ENCODE measurements at regions not wholly inside any gene's neighbourhood (a gene's known extent, or its start where the extent isn't known, plus 50 kb on each side); places are given as distances from the start of the nearest gene placed in this dataset.

DNA sequence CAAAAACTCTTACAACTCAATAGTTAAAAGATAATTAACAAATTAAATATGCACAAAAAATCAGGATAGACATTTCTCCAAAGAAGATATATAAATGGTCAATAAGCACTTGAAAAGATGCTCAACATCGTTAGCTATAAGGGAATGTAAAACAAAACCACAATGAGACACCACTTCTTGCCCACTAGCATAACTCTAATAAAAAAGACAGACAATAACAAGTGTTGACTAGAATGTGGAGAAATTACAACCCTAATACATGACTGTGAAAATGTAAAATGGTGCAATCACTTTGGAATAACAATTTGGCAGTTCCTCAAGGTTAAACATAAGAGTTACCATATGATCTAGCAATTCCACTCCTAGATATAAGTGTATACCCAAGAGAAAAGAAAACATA is 74.3 kb upstream of the PCGF5 start:
- intact Hi-C loops (cut with DNase I) = no loop called here
- TF ChIP-seq POLR2A (IDR thresholded peaks at IDR 0.05) (no peak), POLR2AphosphoS5 (IDR thresholded peaks at IDR 0.05) (no peak), EP300 (IDR thresholded peaks at IDR 0.05) (no peak)
- TF ChIP-seq, protein P1, sequence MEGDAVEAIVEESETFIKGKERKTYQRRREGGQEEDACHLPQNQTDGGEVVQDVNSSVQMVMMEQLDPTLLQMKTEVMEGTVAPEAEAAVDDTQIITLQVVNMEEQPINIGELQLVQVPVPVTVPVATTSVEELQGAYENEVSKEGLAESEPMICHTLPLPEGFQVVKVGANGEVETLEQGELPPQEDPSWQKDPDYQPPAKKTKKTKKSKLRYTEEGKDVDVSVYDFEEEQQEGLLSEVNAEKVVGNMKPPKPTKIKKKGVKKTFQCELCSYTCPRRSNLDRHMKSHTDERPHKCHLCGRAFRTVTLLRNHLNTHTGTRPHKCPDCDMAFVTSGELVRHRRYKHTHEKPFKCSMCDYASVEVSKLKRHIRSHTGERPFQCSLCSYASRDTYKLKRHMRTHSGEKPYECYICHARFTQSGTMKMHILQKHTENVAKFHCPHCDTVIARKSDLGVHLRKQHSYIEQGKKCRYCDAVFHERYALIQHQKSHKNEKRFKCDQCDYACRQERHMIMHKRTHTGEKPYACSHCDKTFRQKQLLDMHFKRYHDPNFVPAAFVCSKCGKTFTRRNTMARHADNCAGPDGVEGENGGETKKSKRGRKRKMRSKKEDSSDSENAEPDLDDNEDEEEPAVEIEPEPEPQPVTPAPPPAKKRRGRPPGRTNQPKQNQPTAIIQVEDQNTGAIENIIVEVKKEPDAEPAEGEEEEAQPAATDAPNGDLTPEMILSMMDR (IDR thresholded peaks at IDR 0.05) = no peak
- no peaks in the 10 kb centered on the region for H3K36me3 ChIP-seq

DNA sequence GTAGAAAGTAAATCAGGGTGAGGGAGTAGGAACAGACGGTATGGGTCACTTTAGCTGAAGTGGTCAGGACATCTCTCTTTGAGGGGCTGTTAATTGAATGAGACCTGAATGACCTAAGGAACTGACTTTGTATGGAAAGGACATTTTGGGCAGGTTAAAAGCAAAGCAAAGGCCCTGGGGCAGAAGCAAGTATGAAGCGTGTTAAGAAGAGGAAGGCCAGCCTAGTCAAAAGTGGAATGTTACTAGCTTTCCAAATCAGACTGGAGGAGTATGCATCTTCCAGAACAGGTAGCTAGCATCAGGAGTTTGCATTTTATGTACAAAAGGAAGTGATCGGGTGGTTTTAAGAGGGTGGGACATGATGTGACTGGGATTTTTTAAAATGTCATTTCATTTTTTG is 70.9 kb upstream of the PCGF5 start:
- TF ChIP-seq POLR2A (IDR thresholded peaks at IDR 0.05) (no peak), POLR2AphosphoS5 (IDR thresholded peaks at IDR 0.05) (no peak), EP300 (IDR thresholded peaks at IDR 0.05) (no peak)
- TF ChIP-seq, protein P1 (IDR thresholded peaks at IDR 0.05) = no peak
- Histone ChIP-seq H3K4me3 (no peak overlapping the region), H3K27ac (no peak overlapping the region), H3K9me3 (no peaks in the 10 kb centered on the region), H3K4me1 (no peaks in the 10 kb centered on the region), H3K27me3 (no peaks in the 10 kb centered on the region), H3K36me3 (no peaks in the 10 kb centered on the region)
- WGBS, 2 donors = 92 to 93% methylated on average over 3 of the region's 3 CpGs
- DNase-seq = no peak
- intact Hi-C loops (cut with DNase I) = no loop called here

More for the DNA sequence above, 74.3 kb upstream of the PCGF5 start:
- no peak for DNase-seq
- Histone ChIP-seq H3K4me1 (no peaks in the 10 kb centered on the region), H3K9me3 (no peaks in the 10 kb centered on the region), H3K27ac (no peak overlapping the region), H3K4me3 (no peak overlapping the region), H3K27me3 (no peaks in the 10 kb centered on the region)
- 77 to 88% methylated on average over 1 of the region's 1 CpG for WGBS, 2 donors

DNA sequence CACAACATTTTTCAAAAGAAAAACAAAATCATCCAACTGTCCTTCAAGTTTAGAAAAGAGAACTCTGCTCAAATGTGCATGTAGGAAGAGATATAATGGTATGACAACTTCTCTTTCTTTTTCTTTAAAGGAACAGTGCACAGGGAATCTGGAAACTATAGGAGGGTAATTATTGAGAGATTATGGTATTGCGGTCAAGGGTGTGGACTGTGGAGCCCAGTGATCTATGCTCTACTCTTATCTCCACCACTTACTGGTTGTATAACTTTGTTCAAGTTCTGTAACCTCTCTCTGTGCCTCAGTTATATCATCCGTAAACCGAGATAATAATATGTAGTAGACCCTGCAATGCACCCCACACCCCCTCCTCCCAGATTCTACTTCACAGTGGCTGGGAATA is 69.8 kb upstream of the PCGF5 start:
- TF ChIP-seq POLR2AphosphoS5 (IDR thresholded peaks at IDR 0.05) (no peak), POLR2A (IDR thresholded peaks at IDR 0.05) (no peak), EP300 (IDR thresholded peaks at IDR 0.05) (no peak)
- TF ChIP-seq, protein P1 (IDR thresholded peaks at IDR 0.05) = no peak
- H3K36me3 ChIP-seq = no peaks in the 10 kb centered on the region
- no peak overlapping the region for H3K4me3 ChIP-seq
- no peak for DNase-seq
- no peaks in the 10 kb centered on the region for H3K9me3 ChIP-seq
- intact Hi-C loops (cut with DNase I) = no loop called here
- 40 to 78% methylated on average over 3 of the region's 3 CpGs for WGBS, 2 donors
- H3K4me1 ChIP-seq = no peaks in the 10 kb centered on the region
- no peak overlapping the region for H3K27ac ChIP-seq
- no peaks in the 10 kb centered on the region for H3K27me3 ChIP-seq

DNA sequence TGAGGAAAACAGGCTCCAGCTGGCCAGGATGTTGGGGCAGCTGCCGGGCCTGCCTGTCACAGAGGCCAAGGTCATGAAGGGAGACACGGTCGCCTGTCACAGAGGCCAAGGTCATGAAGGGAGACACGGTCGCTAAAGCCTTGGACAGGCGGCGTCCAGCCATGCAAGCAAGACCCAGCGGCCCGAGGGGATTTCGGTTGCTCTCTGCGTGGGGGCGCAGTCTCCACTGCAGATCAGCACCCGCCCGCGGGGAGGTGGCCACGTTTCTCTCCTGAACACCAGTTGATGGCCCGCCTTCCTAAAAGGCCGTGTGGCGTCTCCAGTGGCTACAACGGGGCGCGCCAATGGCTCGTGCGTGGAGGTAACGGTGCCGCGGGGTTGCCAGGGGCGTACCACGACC is 67.0 kb upstream of the PCGF5 start:
- TF ChIP-seq POLR2AphosphoS5 (IDR thresholded peaks at IDR 0.05) = no peak
- no peak for TF ChIP-seq POLR2A (IDR thresholded peaks at IDR 0.05)
- TF ChIP-seq, protein P1 (IDR thresholded peaks at IDR 0.05) = no peak
- no peak for TF ChIP-seq EP300 (IDR thresholded peaks at IDR 0.05)
- no peak overlapping the region for H3K27ac ChIP-seq
- no peak overlapping the region for H3K4me3 ChIP-seq
- H3K27me3 ChIP-seq = no peaks in the 10 kb centered on the region
- no peaks in the 10 kb centered on the region for H3K9me3 ChIP-seq
- intact Hi-C loops (cut with DNase I) = no loop called here
- H3K4me1 ChIP-seq = no peaks in the 10 kb centered on the region
- no peaks in the 10 kb centered on the region for H3K36me3 ChIP-seq
- WGBS, 2 donors = 96 to 97% methylated on average over 29 of the region's 29 CpGs
- DNase-seq = no peak

DNA sequence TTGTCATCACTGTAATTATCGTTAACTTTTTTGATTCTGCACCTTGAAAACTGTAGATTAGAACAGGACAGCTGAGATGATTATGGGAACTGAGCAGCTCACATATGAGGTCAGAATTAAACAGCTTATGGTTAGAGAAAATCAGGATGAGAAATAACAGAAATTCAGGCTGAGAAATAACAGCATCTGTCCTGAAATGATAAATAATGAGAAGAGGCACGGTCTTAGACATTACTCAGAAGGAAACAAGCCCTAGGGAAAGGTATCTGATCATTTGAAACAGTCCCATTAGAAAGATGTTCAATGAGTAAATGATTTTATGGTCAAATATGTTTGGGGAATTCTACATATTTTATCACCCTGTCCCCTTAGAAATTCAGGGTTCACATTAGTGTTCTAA is 65.6 kb upstream of the PCGF5 start:
- no peak overlapping the region for H3K27ac ChIP-seq
- no peaks in the 10 kb centered on the region for H3K9me3 ChIP-seq
- H3K4me3 ChIP-seq = no peak overlapping the region
- DNase-seq = no peak
- WGBS, 2 donors = 77 to 82% methylated on average over 2 of the region's 2 CpGs
- no peak for TF ChIP-seq POLR2AphosphoS5 (IDR thresholded peaks at IDR 0.05)
- TF ChIP-seq EP300 (IDR thresholded peaks at IDR 0.05) = no peak
- no peak for TF ChIP-seq POLR2A (IDR thresholded peaks at IDR 0.05)
- TF ChIP-seq, protein P1 (IDR thresholded peaks at IDR 0.05) = no peak
- no peaks in the 10 kb centered on the region for H3K4me1 ChIP-seq
- no peaks in the 10 kb centered on the region for H3K36me3 ChIP-seq
- no peaks in the 10 kb centered on the region for H3K27me3 ChIP-seq
- intact Hi-C loops (cut with DNase I) = no loop called here

All from sigmoid colon (tissue), 6 donors.